ENCODE measurements at regions not wholly inside any gene's neighbourhood (a gene's known extent, or its start where the extent isn't known, plus 50 kb on each side); places are given as distances from the start of the nearest gene placed in this dataset.

GRCh38 chr5:164009621-164010020, 504.2 kb downstream of the MAT2B start:
- Histone ChIP-seq H3K36me3 (ENCODE audit: control insufficient read depth, insufficient read depth, low read length) (no peaks in the 10 kb centered on the region), H3K9me3 (ENCODE audit: control insufficient read depth, low read length) (no peaks in the 10 kb centered on the region), H3K27ac (ENCODE audit: insufficient read depth, low read depth, low read length, poor library complexity, severe bottlenecking) (no peak overlapping the region), H3K4me1 (ENCODE audit: control insufficient read depth, insufficient read depth, low read length) (no peaks in the 10 kb centered on the region), H3K4me3 (ENCODE audit: insufficient read depth, low read depth, low read length) (no peak overlapping the region), H3K27me3 (ENCODE audit: control insufficient read depth, insufficient read depth, low read length, poor library complexity, severe bottlenecking) (no peaks in the 10 kb centered on the region)
- WGBS, 2 experiments = 79 to 89% methylated on average over 4 to 6 of the region's 6 CpGs

- H3K4me3 ChIP-seq (ENCODE audit: insufficient read depth, low read depth, low read length) = no peak overlapping the region
- H3K9me3 ChIP-seq (ENCODE audit: control insufficient read depth, low read length) = no peaks in the 10 kb centered on the region
- WGBS, 2 experiments = 95 to 98% methylated on average over 3 of the region's 3 CpGs
- H3K27me3 ChIP-seq (ENCODE audit: control insufficient read depth, insufficient read depth, low read length, poor library complexity, severe bottlenecking) = no peaks in the 10 kb centered on the region
- no peaks in the 10 kb centered on the region for H3K4me1 ChIP-seq (ENCODE audit: control insufficient read depth, insufficient read depth, low read length)
- H3K36me3 ChIP-seq (ENCODE audit: control insufficient read depth, insufficient read depth, low read length) = no peaks in the 10 kb centered on the region
- no peak overlapping the region for H3K27ac ChIP-seq (ENCODE audit: insufficient read depth, low read depth, low read length, poor library complexity, severe bottlenecking)
Observed at GRCh38 chr5:164010900-164011299, 505.5 kb downstream of the MAT2B start.

GRCh38 chr5:164012371-164012770, 507.0 kb downstream of the MAT2B start:
- no peak overlapping the region for H3K27ac ChIP-seq (ENCODE audit: insufficient read depth, low read depth, low read length, poor library complexity, severe bottlenecking)
- H3K4me1 ChIP-seq (ENCODE audit: control insufficient read depth, insufficient read depth, low read length) = no peaks in the 10 kb centered on the region
- no peaks in the 10 kb centered on the region for H3K9me3 ChIP-seq (ENCODE audit: control insufficient read depth, low read length)
- no peaks in the 10 kb centered on the region for H3K27me3 ChIP-seq (ENCODE audit: control insufficient read depth, insufficient read depth, low read length, poor library complexity, severe bottlenecking)
- H3K4me3 ChIP-seq (ENCODE audit: insufficient read depth, low read depth, low read length) = no peak overlapping the region
- no peaks in the 10 kb centered on the region for H3K36me3 ChIP-seq (ENCODE audit: control insufficient read depth, insufficient read depth, low read length)
- 80 to 83% methylated on average over 4 of the region's 4 CpGs for WGBS, 2 experiments

GRCh38 chr5:164013077-164013670, 507.8 kb downstream of the MAT2B start:
- no peaks in the 10 kb centered on the region for H3K9me3 ChIP-seq (ENCODE audit: control insufficient read depth, low read length)
- H3K4me1 ChIP-seq (ENCODE audit: control insufficient read depth, insufficient read depth, low read length) = no peaks in the 10 kb centered on the region
- no peak overlapping the region for H3K4me3 ChIP-seq (ENCODE audit: insufficient read depth, low read depth, low read length)
- WGBS, 2 experiments = 57 to 80% methylated on average over 6 of the region's 6 CpGs
- H3K27ac ChIP-seq (ENCODE audit: insufficient read depth, low read depth, low read length, poor library complexity, severe bottlenecking) = no peak overlapping the region
- H3K36me3 ChIP-seq (ENCODE audit: control insufficient read depth, insufficient read depth, low read length) = no peaks in the 10 kb centered on the region
- no peaks in the 10 kb centered on the region for H3K27me3 ChIP-seq (ENCODE audit: control insufficient read depth, insufficient read depth, low read length, poor library complexity, severe bottlenecking)

- Histone ChIP-seq H3K27me3 (ENCODE audit: control insufficient read depth, insufficient read depth, low read length, poor library complexity, severe bottlenecking) (no peaks in the 10 kb centered on the region), H3K4me1 (ENCODE audit: control insufficient read depth, insufficient read depth, low read length) (no peaks in the 10 kb centered on the region), H3K27ac (ENCODE audit: insufficient read depth, low read depth, low read length, poor library complexity, severe bottlenecking) (no peak overlapping the region), H3K4me3 (ENCODE audit: insufficient read depth, low read depth, low read length) (no peak overlapping the region), H3K9me3 (ENCODE audit: control insufficient read depth, low read length) (no peaks in the 10 kb centered on the region), H3K36me3 (ENCODE audit: control insufficient read depth, insufficient read depth, low read length) (no peaks in the 10 kb centered on the region)
- WGBS, 2 experiments = 92 to 94% methylated on average over 7 of the region's 7 CpGs
Observed at GRCh38 chr5:164020116-164020515, 514.7 kb downstream of the MAT2B start.

GRCh38 chr5:164027738-164028137, 522.3 kb downstream of the MAT2B start:
- Histone ChIP-seq H3K27ac (ENCODE audit: insufficient read depth, low read depth, low read length, poor library complexity, severe bottlenecking) (no peak overlapping the region), H3K9me3 (ENCODE audit: control insufficient read depth, low read length) (no peaks in the 10 kb centered on the region), H3K4me1 (ENCODE audit: control insufficient read depth, insufficient read depth, low read length) (no peaks in the 10 kb centered on the region), H3K36me3 (ENCODE audit: control insufficient read depth, insufficient read depth, low read length) (no peaks in the 10 kb centered on the region), H3K4me3 (ENCODE audit: insufficient read depth, low read depth, low read length) (no peak overlapping the region), H3K27me3 (ENCODE audit: control insufficient read depth, insufficient read depth, low read length, poor library complexity, severe bottlenecking) (no peaks in the 10 kb centered on the region)
- WGBS, 2 experiments = 89 to 90% methylated on average over 2 of the region's 2 CpGs

- H3K9me3 ChIP-seq (ENCODE audit: control insufficient read depth, low read length) = no peaks in the 10 kb centered on the region
- no peaks in the 10 kb centered on the region for H3K27me3 ChIP-seq (ENCODE audit: control insufficient read depth, insufficient read depth, low read length, poor library complexity, severe bottlenecking)
- H3K36me3 ChIP-seq (ENCODE audit: control insufficient read depth, insufficient read depth, low read length) = no peaks in the 10 kb centered on the region
- 100% methylated on average over 1 to 2 of the region's 3 CpGs for WGBS, 2 experiments
- no peak overlapping the region for H3K27ac ChIP-seq (ENCODE audit: insufficient read depth, low read depth, low read length, poor library complexity, severe bottlenecking)
- no peaks in the 10 kb centered on the region for H3K4me1 ChIP-seq (ENCODE audit: control insufficient read depth, insufficient read depth, low read length)
- no peak overlapping the region for H3K4me3 ChIP-seq (ENCODE audit: insufficient read depth, low read depth, low read length)
Observed at GRCh38 chr5:164038128-164038783, 532.8 kb downstream of the MAT2B start.

- H3K36me3 ChIP-seq (ENCODE audit: control insufficient read depth, insufficient read depth, low read length) = no peaks in the 10 kb centered on the region
- WGBS, 2 experiments = 92 to 96% methylated on average over 1 of the region's 1 CpG
Observed at GRCh38 chr5:164041105-164041504, 535.7 kb downstream of the MAT2B start.

GRCh38 chr5:164048359-164048926, 543.0 kb downstream of the MAT2B start:
- H3K36me3 ChIP-seq (ENCODE audit: control insufficient read depth, insufficient read depth, low read length) = no peaks in the 10 kb centered on the region
- no peak overlapping the region for H3K4me3 ChIP-seq (ENCODE audit: insufficient read depth, low read depth, low read length)
- 97 to 100% methylated on average over 1 to 2 of the region's 2 CpGs for WGBS, 2 experiments
- H3K27me3 ChIP-seq (ENCODE audit: control insufficient read depth, insufficient read depth, low read length, poor library complexity, severe bottlenecking) = no peaks in the 10 kb centered on the region
- no peak overlapping the region for H3K27ac ChIP-seq (ENCODE audit: insufficient read depth, low read depth, low read length, poor library complexity, severe bottlenecking)
- no peaks in the 10 kb centered on the region for H3K4me1 ChIP-seq (ENCODE audit: control insufficient read depth, insufficient read depth, low read length)
- no peaks in the 10 kb centered on the region for H3K9me3 ChIP-seq (ENCODE audit: control insufficient read depth, low read length)

More at GRCh38 chr5:164041105-164041504, 535.7 kb downstream of the MAT2B start:
- Histone ChIP-seq H3K27me3 (ENCODE audit: control insufficient read depth, insufficient read depth, low read length, poor library complexity, severe bottlenecking) (no peaks in the 10 kb centered on the region), H3K4me1 (ENCODE audit: control insufficient read depth, insufficient read depth, low read length) (no peaks in the 10 kb centered on the region), H3K4me3 (ENCODE audit: insufficient read depth, low read depth, low read length) (no peak overlapping the region), H3K27ac (ENCODE audit: insufficient read depth, low read depth, low read length, poor library complexity, severe bottlenecking) (no peak overlapping the region), H3K9me3 (ENCODE audit: control insufficient read depth, low read length) (no peaks in the 10 kb centered on the region)

GRCh38 chr5:164051745-164052144, 546.3 kb downstream of the MAT2B start:
- Histone ChIP-seq H3K27ac (ENCODE audit: insufficient read depth, low read depth, low read length, poor library complexity, severe bottlenecking) (no peak overlapping the region), H3K36me3 (ENCODE audit: control insufficient read depth, insufficient read depth, low read length) (no peaks in the 10 kb centered on the region), H3K4me3 (ENCODE audit: insufficient read depth, low read depth, low read length) (no peak overlapping the region), H3K4me1 (ENCODE audit: control insufficient read depth, insufficient read depth, low read length) (no peaks in the 10 kb centered on the region), H3K9me3 (ENCODE audit: control insufficient read depth, low read length) (no peaks in the 10 kb centered on the region), H3K27me3 (ENCODE audit: control insufficient read depth, insufficient read depth, low read length, poor library complexity, severe bottlenecking) (no peaks in the 10 kb centered on the region)
- WGBS, 2 experiments = no CpG with 5 or more reads among the region's 1 CpG

All from ectodermal cell (in vitro differentiated cells).